Activated naive CD4-positive, alpha-beta T cell treated with anti-CD3 and anti-CD28 coated beads, Interleukin-2, amount 50 U/mL, for 16 hours (primary cell): ENCODE measurements at regions not wholly inside any gene's neighbourhood (a gene's known extent, or its start where the extent isn't known, plus 50 kb on each side); places are given as distances from the start of the nearest gene placed in this dataset.
"Not testable (repeated sequence)": the region's sequence is repeated elsewhere in the genome, so short reads cannot be mapped to it uniquely, and the experiment has no call there.

Experiments used
- DNase-seq: peaks from one replicate; pipeline ENCODE4 v3.0.0-alpha.2; 2020

DNA sequence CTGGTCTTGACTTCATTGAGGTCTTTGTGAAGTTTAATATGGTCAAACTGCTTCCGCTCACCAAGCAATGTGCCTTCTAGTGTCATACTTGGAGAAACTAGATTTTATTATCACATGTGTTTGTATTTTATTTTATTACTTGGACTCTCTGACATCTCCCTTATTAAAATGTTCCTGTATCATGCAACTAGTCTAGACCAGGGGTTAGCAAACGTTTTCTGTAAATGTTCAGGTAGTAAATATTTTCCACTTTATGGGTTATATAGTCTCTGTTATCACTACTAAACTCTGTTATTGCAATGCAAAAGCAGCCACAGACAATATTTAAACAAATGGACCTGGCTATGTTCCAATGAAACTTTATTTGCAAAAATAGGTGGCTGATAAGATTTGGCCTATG lies 443.8 kb downstream of the MID1IP1 start:
- no peak for DNase-seq

GRCh38 chrX:39247536-39247935 lies 446.3 kb downstream of the MID1IP1 start:
- DNase-seq, result no peak

DNA sequence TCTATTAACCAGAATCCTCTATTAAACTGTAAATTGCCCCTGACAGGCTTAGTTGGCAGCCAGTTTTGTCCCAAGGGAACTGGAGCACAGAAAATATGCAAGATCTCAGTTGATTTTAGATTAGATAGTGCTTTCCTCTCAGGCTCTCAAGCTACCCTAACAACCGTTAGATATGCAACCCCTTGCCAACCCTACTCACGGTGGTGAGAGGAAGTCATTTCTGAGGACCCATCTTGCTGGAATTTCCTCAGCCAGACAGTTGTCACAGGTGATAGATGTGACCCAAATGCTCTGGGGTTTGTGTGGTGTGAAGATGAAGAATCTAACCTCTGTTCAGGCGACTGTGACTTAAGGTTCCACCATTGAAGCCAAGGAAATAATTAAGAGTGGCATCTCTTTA lies 447.1 kb downstream of the MID1IP1 start:
- no peak for DNase-seq

- DNase-seq, result no peak
Observed at GRCh38 chrX:39249999-39250398, 448.7 kb downstream of the MID1IP1 start.

DNA sequence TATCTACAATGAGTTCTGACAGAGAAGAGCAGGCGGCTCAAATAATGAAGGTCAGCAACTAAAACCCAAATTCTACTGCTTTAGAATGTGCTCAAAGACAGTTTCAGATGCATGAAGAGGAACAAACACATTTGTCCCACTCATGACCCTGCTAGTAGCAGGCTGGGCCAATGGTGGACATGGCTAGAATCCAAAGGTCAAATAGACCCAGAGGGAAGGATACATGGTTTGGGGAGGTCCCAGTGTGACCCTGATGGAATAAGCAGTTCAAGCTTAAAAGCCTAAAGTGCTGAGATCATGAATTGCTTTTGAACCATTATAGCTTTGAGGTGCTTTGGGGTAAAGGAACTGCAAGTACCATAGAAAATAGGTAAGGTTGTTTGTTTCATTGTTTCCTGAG lies 450.7 kb downstream of the MID1IP1 start:
- no peak for DNase-seq

- no peak for DNase-seq
Observed at GRCh38 chrX:39253551-39253950, 452.3 kb downstream of the MID1IP1 start.

DNA sequence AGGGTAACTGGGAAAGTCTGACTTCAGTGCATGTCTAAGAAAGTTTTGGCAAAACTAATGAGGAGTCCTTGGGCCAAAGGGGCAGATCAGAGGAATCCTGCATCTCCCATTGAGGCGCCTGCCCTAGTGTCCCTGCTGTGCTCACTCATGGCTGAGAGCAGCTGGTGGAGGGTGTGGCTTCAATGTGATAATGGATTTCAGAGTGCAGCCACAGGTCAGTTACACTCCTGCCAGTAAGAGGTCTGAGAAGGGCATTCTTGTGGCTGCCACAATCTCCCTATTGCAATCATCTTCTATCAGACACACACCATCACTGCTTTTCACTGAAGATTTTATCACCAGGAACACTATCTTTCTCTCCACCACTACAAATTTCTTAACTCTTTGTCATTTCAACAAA lies 457.1 kb downstream of the MID1IP1 start:
- no peak for DNase-seq

DNA sequence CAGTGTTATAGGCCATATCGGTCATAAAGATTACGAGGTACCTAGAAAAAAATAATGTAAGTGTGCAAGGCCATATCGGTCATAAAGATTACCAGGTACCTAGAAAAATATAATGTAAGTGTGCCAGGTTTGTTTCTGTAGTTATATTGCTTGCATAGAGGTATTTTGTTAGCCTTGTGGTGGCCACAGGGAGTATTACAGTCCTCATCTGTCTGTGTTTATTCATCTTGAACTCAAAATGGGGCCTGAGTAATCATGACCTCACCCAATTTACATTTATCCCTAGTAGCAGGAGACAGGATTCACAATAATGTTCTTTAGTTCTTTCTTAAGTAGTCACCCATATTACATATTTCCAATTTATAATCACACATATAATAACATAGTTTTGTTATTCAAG lies 459.7 kb downstream of the MID1IP1 start:
- DNase-seq, result no peak

DNA sequence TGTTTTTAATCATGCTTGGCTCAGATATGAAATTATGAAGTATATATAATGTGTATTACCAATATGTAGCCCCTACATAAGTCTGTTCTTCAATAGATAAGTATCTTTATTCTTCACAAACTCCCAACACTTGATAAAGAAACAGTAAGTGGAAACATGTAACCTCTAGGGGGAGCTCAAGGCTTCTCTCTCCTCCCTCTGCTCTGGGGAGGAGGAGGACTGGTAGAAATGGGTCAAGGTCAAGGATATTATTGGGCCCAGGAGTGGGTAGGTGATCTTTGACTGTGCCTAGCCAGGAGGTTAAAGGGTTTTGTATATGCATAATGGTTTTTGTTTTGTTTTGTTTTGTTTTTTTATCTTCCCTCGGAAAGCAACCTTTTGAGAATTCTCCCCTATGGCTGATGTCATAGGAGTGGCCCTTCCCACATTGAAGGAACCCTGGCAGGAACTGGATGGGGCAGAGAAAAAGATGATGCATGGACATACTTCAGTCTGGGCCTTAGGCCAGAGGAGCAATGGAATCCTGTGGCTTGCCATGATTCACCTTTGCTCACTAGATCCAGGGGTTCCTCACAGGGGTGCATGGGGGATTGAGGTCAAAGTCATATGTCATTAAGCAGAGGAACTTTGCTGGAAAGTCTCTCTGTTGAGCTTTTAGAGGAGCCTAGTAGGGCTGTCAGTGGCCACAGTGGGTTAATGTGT lies 460.3 kb downstream of the MID1IP1 start:
- no peak for DNase-seq

DNA sequence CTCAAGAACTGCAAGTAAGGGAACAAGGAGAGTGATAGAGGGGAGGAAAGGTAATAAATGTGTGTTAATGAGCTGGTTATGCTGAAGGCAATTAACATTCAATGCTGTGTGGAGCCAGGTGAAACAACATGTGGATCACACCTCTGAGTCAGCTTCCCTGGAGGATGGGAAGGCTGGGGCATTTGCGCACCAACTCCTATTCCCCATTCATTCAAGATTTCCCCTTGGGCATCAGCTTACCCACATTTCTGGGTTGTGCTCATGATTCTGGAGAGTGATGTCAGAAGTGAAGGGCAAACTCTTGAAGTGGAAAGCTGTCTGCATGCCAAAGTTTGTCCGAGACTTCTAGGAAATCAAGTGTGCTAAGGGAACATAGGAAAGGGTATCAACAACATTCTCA lies 461.4 kb downstream of the MID1IP1 start:
- no peak for DNase-seq

DNA sequence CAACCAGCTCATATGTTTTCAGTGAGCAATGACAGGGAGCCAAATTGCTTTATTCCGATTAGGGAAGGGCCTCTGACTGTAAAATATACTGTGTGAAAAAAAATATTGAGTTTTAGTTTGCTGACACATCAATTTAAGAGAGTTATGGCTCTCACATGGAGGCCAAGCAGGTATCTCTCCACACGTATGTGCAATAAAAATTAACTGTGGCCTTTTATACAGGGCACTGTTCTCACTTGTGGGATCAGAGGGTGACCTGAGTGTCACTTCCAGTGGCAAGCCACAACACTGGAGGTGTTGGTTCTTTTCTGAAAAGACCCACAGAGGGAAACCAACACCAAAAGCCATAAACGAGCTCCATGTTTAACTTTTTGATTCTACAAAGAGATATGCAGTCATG lies 462.8 kb downstream of the MID1IP1 start:
- no peak for DNase-seq

DNA sequence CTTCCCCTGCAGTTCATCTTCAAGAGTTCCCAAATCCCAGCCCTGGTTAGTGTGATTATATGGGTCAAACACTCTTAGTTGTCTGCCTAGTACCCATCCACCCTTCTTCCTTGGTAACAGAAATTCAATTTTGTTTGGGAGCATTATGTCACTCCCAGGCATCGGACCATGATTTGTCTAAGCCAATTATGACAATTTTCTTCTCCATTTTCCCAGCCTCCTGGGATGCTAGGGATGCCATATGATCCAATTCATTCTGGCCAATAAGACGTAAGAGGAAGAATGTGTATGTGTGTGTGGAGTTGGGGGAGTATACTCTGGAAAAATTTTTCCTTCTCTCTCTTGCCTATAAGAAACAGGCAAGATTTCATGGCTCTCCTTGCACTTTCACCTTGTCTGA lies 465.9 kb downstream of the MID1IP1 start:
- no peak for DNase-seq

GRCh38 chrX:39268207-39268606 lies 466.9 kb downstream of the MID1IP1 start:
- DNase-seq, result no peak

DNA sequence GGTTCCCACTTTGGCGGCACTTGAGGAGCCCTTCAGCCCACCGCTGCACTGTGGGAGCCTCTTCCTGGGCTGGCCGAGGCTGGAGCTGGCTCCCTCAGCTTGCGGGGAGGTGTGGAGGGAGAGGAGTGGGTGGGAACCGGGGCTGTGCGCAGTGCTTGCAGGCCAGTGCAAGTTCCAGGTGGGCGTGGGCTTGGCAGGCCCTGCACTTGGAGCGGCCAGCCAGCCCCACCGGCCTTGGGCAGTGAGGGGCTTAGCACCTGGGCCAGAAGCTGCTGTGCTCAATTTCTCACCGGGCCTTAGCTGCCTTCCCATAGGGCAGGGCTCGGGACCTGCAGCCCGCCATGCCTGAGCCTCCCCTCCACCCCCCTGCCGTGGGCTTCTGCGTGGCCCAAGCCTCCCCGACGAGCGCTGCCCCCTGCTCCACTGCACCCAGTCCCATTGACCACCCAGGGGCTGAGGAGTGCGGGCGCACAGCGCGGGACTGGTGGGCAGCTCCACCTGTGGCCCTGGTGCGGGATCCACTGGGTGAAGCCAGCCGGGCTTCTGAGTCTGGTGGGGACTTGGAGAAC lies 474.3 kb downstream of the MID1IP1 start:
- DNase-seq, result no peak

DNA sequence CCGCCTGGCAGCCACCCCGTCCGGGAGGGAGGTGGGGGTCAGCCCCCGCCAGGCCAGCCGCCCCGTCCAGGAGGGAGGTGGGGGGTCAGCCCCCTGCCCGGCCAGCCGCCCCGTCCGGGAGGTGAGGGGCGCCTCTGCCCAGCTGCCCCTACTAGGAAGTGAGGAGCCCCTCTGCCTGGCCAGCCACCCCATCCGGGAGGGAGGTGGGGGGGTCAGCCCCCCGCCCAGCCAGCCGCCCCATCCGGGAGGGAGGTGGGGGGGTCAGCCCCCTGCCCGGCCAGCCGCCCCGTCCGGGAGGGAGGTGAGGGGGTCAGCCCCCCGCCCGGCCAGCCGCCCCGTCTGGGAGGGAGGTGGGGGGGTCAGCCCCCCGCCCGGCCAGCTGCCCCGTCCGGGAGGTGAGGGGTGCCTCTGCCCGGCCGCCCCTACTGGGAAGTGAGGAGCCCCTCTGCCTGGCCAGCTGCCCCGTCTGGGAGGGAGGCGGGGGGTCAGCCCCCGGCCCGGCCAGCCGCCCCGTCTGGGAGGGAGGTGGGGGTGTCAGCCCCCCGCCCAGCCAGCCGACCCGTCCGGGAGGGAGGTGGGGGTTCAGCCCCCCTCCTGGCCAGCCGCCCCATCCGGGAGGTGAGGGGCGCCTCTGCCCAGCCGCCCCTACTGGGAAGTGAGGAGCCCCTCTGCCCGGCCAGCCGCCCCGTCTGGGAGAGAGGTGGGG lies 476.6 kb downstream of the MID1IP1 start:
- DNase-seq, result not testable (repeated sequence)

DNA sequence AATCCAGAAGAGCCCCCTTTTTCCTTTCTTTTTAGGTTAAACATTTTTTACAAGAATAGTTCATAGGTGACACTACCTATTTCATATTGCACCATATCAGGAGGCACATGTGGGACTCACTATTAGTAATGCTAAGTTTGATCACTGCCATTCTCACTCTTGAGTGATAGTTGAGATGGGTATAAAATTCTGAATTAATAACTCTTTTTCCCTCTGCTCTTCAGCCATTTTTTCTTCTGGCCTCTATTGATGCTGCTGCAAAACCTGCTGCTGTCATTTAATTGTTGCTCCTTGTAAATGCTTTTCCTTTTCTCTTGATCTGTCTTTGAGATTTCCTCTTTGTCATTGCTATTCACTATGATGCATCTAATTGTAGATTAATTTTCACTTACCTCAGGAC lies 482.0 kb downstream of the MID1IP1 start:
- no peak for DNase-seq

DNA sequence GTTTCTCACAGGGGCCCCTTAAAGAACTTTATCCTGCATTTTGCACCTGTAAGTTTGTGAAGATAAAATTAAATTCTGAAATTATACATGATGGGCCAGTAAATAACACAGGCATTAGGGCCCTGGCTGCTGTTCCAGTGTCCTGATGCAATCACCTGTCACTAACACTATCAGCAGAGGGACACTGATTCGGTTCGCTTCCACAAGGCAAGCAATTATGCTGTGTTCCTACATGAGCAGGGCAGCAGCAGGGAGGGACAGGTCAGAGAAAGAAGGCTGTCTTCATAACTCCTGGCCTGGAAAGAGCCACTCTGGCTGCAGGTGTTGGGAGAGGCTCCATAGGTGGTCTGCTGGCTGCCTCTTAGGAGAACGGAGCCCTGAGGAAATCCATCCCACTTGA lies 487.3 kb downstream of the MID1IP1 start:
- DNase-seq, result no peak

DNA sequence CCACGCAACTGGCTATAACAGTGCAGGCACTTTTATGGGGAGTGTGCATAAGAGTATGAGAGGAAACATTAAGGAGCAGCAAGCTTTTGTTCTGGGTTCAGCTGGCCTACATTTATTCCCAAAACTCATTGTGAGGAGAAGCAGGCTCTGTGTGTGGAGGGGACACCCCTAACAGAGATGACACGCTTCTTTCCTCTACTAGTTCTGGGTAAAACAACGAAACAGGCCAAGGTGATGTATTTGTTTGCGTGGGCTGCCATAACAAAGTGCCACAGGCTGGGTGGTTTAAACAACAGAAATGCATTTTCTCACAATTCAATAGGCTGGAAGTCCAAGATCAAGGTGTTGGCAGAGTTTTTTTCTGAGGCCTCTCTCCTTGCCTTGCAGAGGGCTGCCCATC lies 488.6 kb downstream of the MID1IP1 start:
- DNase-seq, result no peak

- no peak for DNase-seq
Observed at GRCh38 chrX:39293203-39293602, 491.9 kb downstream of the MID1IP1 start.

- DNase-seq, result no peak
Observed at GRCh38 chrX:39296472-39296871, 495.2 kb downstream of the MID1IP1 start.

DNA sequence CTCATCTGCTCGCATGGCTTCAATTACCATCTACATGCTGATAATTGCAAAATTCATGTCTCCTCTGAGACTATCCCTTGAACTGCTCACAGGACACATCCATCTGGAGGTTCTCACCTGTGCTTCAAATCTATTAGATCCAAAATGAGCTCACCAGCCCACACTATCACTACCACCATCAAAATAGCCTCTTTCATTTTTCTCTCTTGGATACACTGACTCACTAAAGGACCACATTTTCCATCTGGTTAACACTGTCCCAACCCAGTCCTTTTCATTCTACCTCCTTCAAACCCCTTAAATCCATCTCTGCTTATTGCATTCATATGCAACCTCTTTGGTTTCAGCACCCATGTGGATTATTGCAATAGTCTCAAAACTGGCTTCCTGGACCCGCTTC lies 497.6 kb downstream of the MID1IP1 start:
- DNase-seq, result no peak

DNA sequence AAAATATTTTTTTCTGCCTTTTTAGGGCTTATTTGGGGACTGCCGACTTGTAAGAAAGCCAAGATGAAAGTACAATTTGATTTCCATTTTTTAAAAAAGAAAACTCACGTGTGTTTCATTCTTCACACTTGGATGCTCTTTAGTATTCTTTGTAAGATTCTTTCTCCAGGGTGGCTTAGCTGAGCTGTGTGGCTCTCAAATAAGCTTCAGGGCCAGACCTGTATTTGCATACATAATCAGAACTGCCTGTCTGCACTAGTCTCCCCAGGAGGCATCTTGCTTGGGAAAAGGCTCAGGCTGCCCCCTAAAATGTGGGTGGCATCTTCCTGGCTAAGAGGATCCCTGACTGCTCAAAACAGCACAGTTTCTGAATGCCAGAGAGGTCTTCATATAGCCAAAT lies 498.4 kb downstream of the MID1IP1 start:
- no peak for DNase-seq

GRCh38 chrX:39301036-39301435 lies 499.8 kb downstream of the MID1IP1 start:
- no peak for DNase-seq

DNA sequence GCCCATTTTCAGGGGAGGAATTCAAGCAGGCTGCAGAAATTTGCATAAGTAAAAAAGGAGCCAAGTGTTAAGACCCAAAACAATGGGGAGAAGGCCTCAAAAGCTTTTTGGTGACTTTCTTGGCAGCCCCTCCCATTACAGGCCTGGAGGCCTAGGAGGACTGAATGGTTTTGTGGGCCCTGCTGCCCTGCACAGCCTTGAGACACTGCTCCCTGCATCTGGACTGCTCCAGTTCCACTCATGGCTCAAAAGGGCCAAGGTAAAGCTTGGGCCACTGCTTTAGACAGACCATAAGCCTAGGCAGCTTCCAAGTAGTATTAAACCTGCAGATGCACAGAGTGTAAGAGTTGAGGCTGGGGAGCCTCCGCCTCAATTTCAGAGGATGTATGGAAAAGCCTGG lies 501.6 kb downstream of the MID1IP1 start:
- no peak for DNase-seq

- DNase-seq, result no peak
Observed at GRCh38 chrX:39304746-39305145, 503.5 kb downstream of the MID1IP1 start.
